IMR-90 (cell line): ENCODE measurements at regions not wholly inside any gene's neighbourhood (a gene's known extent, or its start where the extent isn't known, plus 50 kb on each side); places are given as distances from the start of the nearest gene placed in this dataset.

Source experiments
- ATAC-seq: fragments of 200-7000 bp; cut with Tn5 transposase; 2 replicates; pipeline ENCODE4 v1.9.1; 2020; ENCODE audit warnings: low read depth, mild to moderate bottlenecking, moderate library complexity
- BruUV-seq: library from RNA; stranded (reverse); fragments of 400-500 nt; replicated peaks from 2 replicates; lab custom pipeline; 2021; lab: Mats Ljungman, UMichigan
- CTCF ChIA-PET: fragments of 300-600 bp; formaldehyde crosslinking; extraction: SDS; loops from one replicate; lab custom pipeline; 2021; ENCODE audit warnings: antibody characterized with exemption; lab: Yijun Ruan, JAX
- POLR2A ChIA-PET: fragments of 300-600 bp; sonication (Branson Sonifier 250); formaldehyde crosslinking; loops from one replicate; lab custom pipeline; 2022; ENCODE audit warnings: antibody characterized with exemption; ENCODE audit not compliant: unreplicated experiment; lab: Charles Lee
- DNase-seq: peaks from one replicate; pipeline ENCODE4 v3.0.0; 2013
- H2AFZ ChIP-seq: replicated peaks from 2 replicates; pipeline ENCODE3; 2013; ENCODE audit warnings: low read length, mild to moderate bottlenecking; ENCODE audit not compliant: poor library complexity
- H2AK5ac ChIP-seq: 2 replicates; pipeline ENCODE4 v1.6.1; 2013; ENCODE audit warnings: low read depth, low read length, inconsistent platforms
- H2AK9ac ChIP-seq: replicated peaks from 2 replicates; pipeline ENCODE3; 2013; ENCODE audit warnings: mild to moderate bottlenecking, low read depth, low read length, moderate library complexity; ENCODE audit not compliant: poor library complexity
- H2BK120ac ChIP-seq: 2 replicates; pipeline ENCODE4 v1.6.1; 2013; ENCODE audit warnings: low read depth, low read length, inconsistent platforms
- H2BK15ac ChIP-seq: 3 replicates; pipeline ENCODE4 v1.6.1; 2013; ENCODE audit warnings: low read depth, low read length, inconsistent platforms
- H2BK20ac ChIP-seq: 2 replicates; pipeline ENCODE4 v1.6.1; 2013; ENCODE audit warnings: low read depth, mild to moderate bottlenecking, inconsistent platforms, low read length, moderate library complexity
- H2BK5ac ChIP-seq: 2 replicates; pipeline ENCODE4 v1.6.1; 2013; ENCODE audit warnings: mild to moderate bottlenecking, low read depth, low read length, inconsistent platforms; ENCODE audit not compliant: poor library complexity, severe bottlenecking
- H3K14ac ChIP-seq: replicated peaks from 2 replicates; pipeline ENCODE4 v1.6.1; 2013; ENCODE audit warnings: low read depth, low read length, inconsistent platforms
- H3K18ac ChIP-seq: 2 replicates; pipeline ENCODE4 v1.6.1; 2013; ENCODE audit warnings: low read depth, low read length, control low read depth
- H3K23ac ChIP-seq: 2 replicates; pipeline ENCODE4 v1.6.1; 2013; ENCODE audit warnings: low read depth, low read length, inconsistent platforms
- H3K27ac ChIP-seq: 2 replicates; pipeline ENCODE4 v1.5.1; 2013; ENCODE audit warnings: mild to moderate bottlenecking, control low read depth, low read length; ENCODE audit not compliant: insufficient read depth
- H3K27me3 ChIP-seq: 2 replicates; pipeline ENCODE4 v1.6.1; 2013; ENCODE audit warnings: low read length; ENCODE audit not compliant: control insufficient read depth, insufficient read depth
- H3K36me3 ChIP-seq: 2 replicates; pipeline ENCODE4 v1.6.1; 2013; ENCODE audit warnings: low read length, mixed read lengths; ENCODE audit not compliant: control insufficient read depth, insufficient read depth
- H3K4ac ChIP-seq: 2 replicates; pipeline ENCODE4 v1.6.1; 2013; ENCODE audit warnings: low read depth, low read length, inconsistent platforms
- H3K4me1 ChIP-seq: 2 replicates; pipeline ENCODE4 v1.6.1; 2013; ENCODE audit warnings: low read length, mixed read lengths; ENCODE audit not compliant: control insufficient read depth, insufficient read depth
- H3K4me2 ChIP-seq: 2 replicates; pipeline ENCODE4 v1.6.1; 2013; ENCODE audit warnings: low read depth, mild to moderate bottlenecking, control low read depth, low read length, moderate library complexity
- H3K4me3 ChIP-seq: 2 replicates; pipeline ENCODE4 v1.5.1; 2013; ENCODE audit warnings: low read depth, mild to moderate bottlenecking, control low read depth, low read length, moderate library complexity; ENCODE audit not compliant: insufficient read depth
- H3K56ac ChIP-seq: 2 replicates; pipeline ENCODE4 v1.6.1; 2013; ENCODE audit warnings: low read length, inconsistent platforms; ENCODE audit not compliant: insufficient read depth; ENCODE audit errors: extremely low read depth
- H3K79me1 ChIP-seq, 2 experiments: 2 replicates each; pipeline ENCODE4 v1.6.1; 2013; ENCODE audit warnings: low read length in 2 of 2, inconsistent platforms in 1 of 2, low read depth in 1 of 2
- H3K9ac ChIP-seq: 2 replicates; pipeline ENCODE4 v1.6.1; 2013; ENCODE audit warnings: low read depth, low read length, control low read depth
- H3K9me1 ChIP-seq: 2 replicates; pipeline ENCODE4 v1.6.1; 2013; ENCODE audit warnings: low read length, inconsistent platforms; ENCODE audit not compliant: insufficient read depth
- H3K9me3 ChIP-seq: 2 replicates; pipeline ENCODE4 v1.6.1; 2013; ENCODE audit warnings: low read length; ENCODE audit not compliant: control insufficient read depth, insufficient read depth
- H4K20me1 ChIP-seq: 2 replicates; pipeline ENCODE4 v1.6.1; 2013; ENCODE audit warnings: low read length, inconsistent platforms; ENCODE audit not compliant: insufficient read depth
- H4K5ac ChIP-seq: 2 replicates; pipeline ENCODE4 v1.6.1; 2013; ENCODE audit warnings: mild to moderate bottlenecking, low read depth, low read length, control low read depth
- H4K8ac ChIP-seq, 2 experiments: 2 replicates each; pipeline ENCODE4 v1.6.1; 2013; ENCODE audit warnings: low read depth in 2 of 2, low read length in 2 of 2, control low read depth in 1 of 2, inconsistent platforms in 1 of 2
- H4K91ac ChIP-seq: 2 replicates; pipeline ENCODE4 v1.6.1; 2013; ENCODE audit warnings: low read depth, low read length, inconsistent platforms; ENCODE audit not compliant: insufficient read depth
- BHLHE40 ChIP-seq: fragments of 150-350 bp; IDR thresholded peaks from 2 replicates; pipeline ENCODE4 v1.6.1; 2016; ENCODE audit warnings: mild to moderate bottlenecking, low read depth, low read length
- CEBPB ChIP-seq: IDR thresholded peaks from 2 replicates; pipeline ENCODE4 v1.6.1; 2012; ENCODE audit warnings: low read depth, low read length, improper control_type of control experiment
- CHD1 ChIP-seq: IDR thresholded peaks from 2 replicates; pipeline ENCODE4 v1.6.1; 2012; ENCODE audit warnings: low read depth, low read length, improper control_type of control experiment
- FOS ChIP-seq: fragments of 150-350 bp; IDR thresholded peaks from 2 replicates; pipeline ENCODE4 v1.6.1; 2016; ENCODE audit warnings: low read depth, low read length
- MAFK ChIP-seq: IDR thresholded peaks from 2 replicates; pipeline ENCODE4 v1.6.1; 2012; ENCODE audit warnings: low read depth, low read length, improper control_type of control experiment
- MAZ ChIP-seq: IDR thresholded peaks from 2 replicates; pipeline ENCODE4 v1.6.1; 2012; ENCODE audit warnings: low read depth, mild to moderate bottlenecking, low read length, improper control_type of control experiment, moderate library complexity, borderline replicate concordance
- MXI1 ChIP-seq: IDR thresholded peaks from 2 replicates; pipeline ENCODE4 v1.6.1; 2012; ENCODE audit warnings: low read depth, mild to moderate bottlenecking, low read length, moderate library complexity, borderline replicate concordance
- RAD21 ChIP-seq: IDR thresholded peaks from 2 replicates; pipeline ENCODE4 v1.6.1; 2012; ENCODE audit warnings: low read length, improper control_type of control experiment
- RCOR1 ChIP-seq: IDR thresholded peaks from 2 replicates; pipeline ENCODE4 v1.6.1; 2012; ENCODE audit warnings: mild to moderate bottlenecking, low read length, improper control_type of control experiment; ENCODE audit not compliant: insufficient replicate concordance
- RFX5 ChIP-seq: IDR thresholded peaks from 2 replicates; pipeline ENCODE4 v1.8.0; 2012; ENCODE audit warnings: low read depth, mild to moderate bottlenecking, low read length, moderate library complexity
- SMC3 ChIP-seq: fragments of 150-350 bp; IDR thresholded peaks from 2 replicates; pipeline ENCODE4 v1.6.1; 2016; ENCODE audit warnings: low read depth, mild to moderate bottlenecking, antibody characterized with exemption, low read length, moderate library complexity
- WGBS, 2 experiments: methylation state at CpG; one replicate each; pipeline versions ENCODE4 v1.1.5 to v1.1.7; 2013; ENCODE audit warnings: missing lambda C conversion rate in 2 of 2; ENCODE audit not compliant: insufficient read length in 1 of 2; ENCODE audit errors: extremely low coverage in 2 of 2; 5-methylcytosine and 5-hydroxymethylcytosine counted together
- dilution Hi-C: fragments of 300-500 bp; cut with HindIII; formaldehyde crosslinking; loops from one replicate; pipeline ENCODE4 v1.14.3; 2018; ENCODE audit warnings: low sequenced_read_pairs; ENCODE audit not compliant: unreplicated experiment
- in situ Hi-C: fragments of 300-500 bp; cut with MboI; formaldehyde crosslinking; loops from 3 replicates; pipeline ENCODE4 v1.14.3; 2019; ENCODE audit warnings: low sequenced_read_pairs, inconsistent platforms, mixed read lengths
- intact Hi-C: fragments of 100-400 bp; cut with micrococcal nuclease; formaldehyde crosslinking; loops from 2 replicates; pipeline ENCODE4 v1.10.0; 2022
- TF ChIP-seq, protein P1 (sequence below): fragments of 150-350 bp; IDR thresholded peaks from 2 replicates; pipeline ENCODE4 v1.6.1; 2017; ENCODE audit warnings: mild to moderate bottlenecking, antibody characterized with exemption, low read length, low read depth
- TF ChIP-seq, protein P2 (sequence below): conservative IDR thresholded peaks from 2 replicates; pipeline ENCODE4 v1.5.1; 2012; ENCODE audit warnings: mild to moderate bottlenecking, low read depth, low read length, improper control_type of control experiment

DNA sequence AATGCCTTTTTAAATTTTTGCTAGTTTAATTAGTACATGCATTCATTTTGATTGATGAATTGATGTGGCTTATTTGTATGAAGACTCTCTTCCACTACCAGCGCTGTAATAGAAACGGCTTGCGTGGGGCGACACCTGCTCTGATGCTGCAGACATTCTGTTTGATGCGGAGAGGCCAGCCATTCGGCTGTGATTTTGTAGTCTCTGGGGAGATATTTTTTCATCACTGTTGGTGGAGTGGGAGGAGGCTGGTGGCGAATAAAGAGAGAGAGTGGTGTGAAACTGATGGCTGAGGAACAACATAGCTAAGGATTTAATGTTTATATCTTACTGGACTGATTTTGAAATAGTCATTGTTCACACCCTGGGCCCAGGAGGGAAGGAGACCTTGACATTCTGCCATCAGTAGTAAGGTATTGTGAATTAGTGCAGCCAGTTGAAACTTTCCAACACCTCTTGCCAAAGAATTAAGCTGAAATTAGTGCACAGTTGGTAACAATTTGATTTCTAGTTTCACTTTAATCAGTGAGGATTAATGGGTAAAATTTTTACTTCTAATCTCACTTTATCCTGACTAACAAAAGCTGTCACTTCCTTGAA, 224.1 kb downstream of the MTX2 start:
- WGBS, 2 experiments, result no CpG with 5 or more reads among the region's 7 CpGs
- H3K18ac ChIP-seq, result no peak overlapping the region
- no peak overlapping the region for H3K23ac ChIP-seq
- H3K9me3 ChIP-seq, result no peaks in the 10 kb centered on the region
- no peak overlapping the region for H4K8ac ChIP-seq
- dilution Hi-C loops (no loop called here), intact Hi-C loops (no loop called here), in situ Hi-C loops (no loop called here)
- no peaks in the 10 kb centered on the region for H4K20me1 ChIP-seq
- H2BK120ac ChIP-seq, result no peak overlapping the region
- no peak overlapping the region for H2BK15ac ChIP-seq
- H2AK9ac ChIP-seq, result no peak overlapping the region
- no peak overlapping the region for H3K4ac ChIP-seq
- H4K91ac ChIP-seq, result no peak overlapping the region
- H4K5ac ChIP-seq, result no peak overlapping the region
- no peak overlapping the region for H3K4me3 ChIP-seq
- BruUV-seq, result no TSS peak
- no peak overlapping the region for H2BK20ac ChIP-seq
- no peaks in the 10 kb centered on the region for H3K79me1 ChIP-seq
- POLR2A ChIA-PET, result no interaction called here
- H2BK5ac ChIP-seq, result no peak overlapping the region
- DNase-seq, result no peak
- H3K9me1 ChIP-seq, result no peaks in the 10 kb centered on the region
- no peak for ATAC-seq
- no peak overlapping the region for H3K14ac ChIP-seq
- H3K4me1 ChIP-seq, result no peaks in the 10 kb centered on the region
- no peak overlapping the region for H3K56ac ChIP-seq
- no peak overlapping the region for H3K27ac ChIP-seq
- no peak overlapping the region for H2AK5ac ChIP-seq
- H3K27me3 ChIP-seq, result peaks cover 10% of the 10 kb centered on the region
- CTCF ChIA-PET, result no interaction called here
- no peak overlapping the region for H3K9ac ChIP-seq
- no peak for TF ChIP-seq CEBPB
- no peak for TF ChIP-seq CHD1
- no peak for TF ChIP-seq MAFK
- TF ChIP-seq, protein P1, sequence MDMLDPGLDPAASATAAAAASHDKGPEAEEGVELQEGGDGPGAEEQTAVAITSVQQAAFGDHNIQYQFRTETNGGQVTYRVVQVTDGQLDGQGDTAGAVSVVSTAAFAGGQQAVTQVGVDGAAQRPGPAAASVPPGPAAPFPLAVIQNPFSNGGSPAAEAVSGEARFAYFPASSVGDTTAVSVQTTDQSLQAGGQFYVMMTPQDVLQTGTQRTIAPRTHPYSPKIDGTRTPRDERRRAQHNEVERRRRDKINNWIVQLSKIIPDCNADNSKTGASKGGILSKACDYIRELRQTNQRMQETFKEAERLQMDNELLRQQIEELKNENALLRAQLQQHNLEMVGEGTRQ, result no peak
- no peak for TF ChIP-seq RAD21
- TF ChIP-seq MXI1, result no peak
- TF ChIP-seq FOS, result no peak
- no peak for TF ChIP-seq RFX5
- TF ChIP-seq, protein P2, sequence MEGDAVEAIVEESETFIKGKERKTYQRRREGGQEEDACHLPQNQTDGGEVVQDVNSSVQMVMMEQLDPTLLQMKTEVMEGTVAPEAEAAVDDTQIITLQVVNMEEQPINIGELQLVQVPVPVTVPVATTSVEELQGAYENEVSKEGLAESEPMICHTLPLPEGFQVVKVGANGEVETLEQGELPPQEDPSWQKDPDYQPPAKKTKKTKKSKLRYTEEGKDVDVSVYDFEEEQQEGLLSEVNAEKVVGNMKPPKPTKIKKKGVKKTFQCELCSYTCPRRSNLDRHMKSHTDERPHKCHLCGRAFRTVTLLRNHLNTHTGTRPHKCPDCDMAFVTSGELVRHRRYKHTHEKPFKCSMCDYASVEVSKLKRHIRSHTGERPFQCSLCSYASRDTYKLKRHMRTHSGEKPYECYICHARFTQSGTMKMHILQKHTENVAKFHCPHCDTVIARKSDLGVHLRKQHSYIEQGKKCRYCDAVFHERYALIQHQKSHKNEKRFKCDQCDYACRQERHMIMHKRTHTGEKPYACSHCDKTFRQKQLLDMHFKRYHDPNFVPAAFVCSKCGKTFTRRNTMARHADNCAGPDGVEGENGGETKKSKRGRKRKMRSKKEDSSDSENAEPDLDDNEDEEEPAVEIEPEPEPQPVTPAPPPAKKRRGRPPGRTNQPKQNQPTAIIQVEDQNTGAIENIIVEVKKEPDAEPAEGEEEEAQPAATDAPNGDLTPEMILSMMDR, result no peak
- no peak for TF ChIP-seq SMC3
- no peak for TF ChIP-seq MAZ
- no peak for TF ChIP-seq BHLHE40
- no peak for TF ChIP-seq RCOR1
- no peak overlapping the region for H2AFZ ChIP-seq
- H3K36me3 ChIP-seq, result no peaks in the 10 kb centered on the region
- no peak overlapping the region for H3K4me2 ChIP-seq
